ENCODE measurements at regions not wholly inside any gene's neighbourhood (a gene's known extent, or its start where the extent isn't known, plus 50 kb on each side); places are given as distances from the start of the nearest gene placed in this dataset.

- H3K4me1 ChIP-seq (ENCODE audit: control insufficient read depth, extremely low read depth, insufficient read depth, low read length) = peaks cover 81% of the 10 kb centered on the region
Measured at GRCh38 chr12:46549527-46550265, 177.1 kb upstream of the SLC38A2 start.

GRCh38 chr12:46548605-46549071, 176.1 kb upstream of the SLC38A2 start:
- no peak overlapping the region for H2AFZ ChIP-seq (ENCODE audit: control insufficient read depth, low read length)
- no peaks in the 10 kb centered on the region for H3K79me2 ChIP-seq (ENCODE audit: control insufficient read depth, insufficient read depth, low read length)
- H3K4me3 ChIP-seq (ENCODE audit: control insufficient read depth in 2 of 3, extremely low read depth in 1 of 3, insufficient read depth in 2 of 3, low read depth in 1 of 3, low read length in 3 of 3) = peak overlapping the region in 1 of 3 experiments; percentile 16
- peaks cover 72% of the 10 kb centered on the region for H3K4me1 ChIP-seq (ENCODE audit: control insufficient read depth, extremely low read depth, insufficient read depth, low read length)
- H3K27me3 ChIP-seq (ENCODE audit: control insufficient read depth, extremely low read depth, insufficient read depth, low read length) = no peaks in the 10 kb centered on the region
- H3K9ac ChIP-seq (ENCODE audit: control insufficient read depth, extremely low read depth, insufficient read depth, low read length) = peak overlapping the region; percentile 80
- H3K9me1 ChIP-seq (ENCODE audit: control insufficient read depth, extremely low read depth, insufficient read depth, low read length) = no peaks in the 10 kb centered on the region
- no peaks in the 10 kb centered on the region for H3K9me3 ChIP-seq (ENCODE audit: control insufficient read depth, low read depth, low read length)
- no peaks in the 10 kb centered on the region for H3K36me3 ChIP-seq (ENCODE audit: control insufficient read depth in 2 of 2, extremely low read depth in 1 of 2, insufficient read depth in 2 of 2, low read length in 2 of 2)
- peak overlapping the region; percentile 99 for H3K27ac ChIP-seq (ENCODE audit: control insufficient read depth, insufficient read depth, low read length)
- DNase-seq (ENCODE audit: low read depth, low spot score) = no peak
- H3K4me2 ChIP-seq (ENCODE audit: control insufficient read depth, extremely low read depth, insufficient read depth, low read depth, low read length) = peak overlapping the region; percentile 55
- H4K20me1 ChIP-seq (ENCODE audit: control insufficient read depth, extremely low read depth, insufficient read depth, low read length) = no peaks in the 10 kb centered on the region
- no peak for FAIRE-seq
- dilution Hi-C loops (cut with MboI; ENCODE audit: extremely low pct_ligation_motif_present, low sequenced_read_pairs) = no loop called here
- TF ChIP-seq CTCF (optimal IDR thresholded peaks at IDR 0.05 in 1 of 3, IDR thresholded peaks at IDR 0.05 in 1 of 3, conservative IDR thresholded peaks at IDR 0.05 in 1 of 3; ENCODE audit: extremely low read depth in 1 of 3, insufficient read depth in 2 of 3, low read length in 3 of 3) (no peak), EZH2 (IDR thresholded peaks at IDR 0.05; ENCODE audit: low read length) (no peak)

More at GRCh38 chr12:46549527-46550265, 177.1 kb upstream of the SLC38A2 start:
- Histone ChIP-seq H3K9me3 (ENCODE audit: control insufficient read depth, low read depth, low read length) (no peaks in the 10 kb centered on the region), H3K27ac (ENCODE audit: control insufficient read depth, insufficient read depth, low read length) (peak overlapping the region; percentile 99), H3K36me3 (ENCODE audit: control insufficient read depth in 2 of 2, extremely low read depth in 1 of 2, insufficient read depth in 2 of 2, low read length in 2 of 2) (peaks cover 0 to 1% of the 10 kb centered on the region in 2 experiments), H3K9me1 (ENCODE audit: control insufficient read depth, extremely low read depth, insufficient read depth, low read length) (no peaks in the 10 kb centered on the region), H3K79me2 (ENCODE audit: control insufficient read depth, insufficient read depth, low read length) (no peaks in the 10 kb centered on the region), H3K4me3 (ENCODE audit: control insufficient read depth in 2 of 3, extremely low read depth in 1 of 3, insufficient read depth in 2 of 3, low read depth in 1 of 3, low read length in 3 of 3) (no peak overlapping the region), H2AFZ (ENCODE audit: control insufficient read depth, low read length) (peak overlapping the region; percentile 28), H3K27me3 (ENCODE audit: control insufficient read depth, extremely low read depth, insufficient read depth, low read length) (no peaks in the 10 kb centered on the region), H3K9ac (ENCODE audit: control insufficient read depth, extremely low read depth, insufficient read depth, low read length) (peak overlapping the region; percentile 80), H4K20me1 (ENCODE audit: control insufficient read depth, extremely low read depth, insufficient read depth, low read length) (no peaks in the 10 kb centered on the region), H3K4me2 (ENCODE audit: control insufficient read depth, extremely low read depth, insufficient read depth, low read depth, low read length) (peak overlapping the region; percentile 61)
- TF ChIP-seq EZH2 (IDR thresholded peaks at IDR 0.05; ENCODE audit: low read length) (no peak), CTCF (optimal IDR thresholded peaks at IDR 0.05 in 1 of 3, IDR thresholded peaks at IDR 0.05 in 1 of 3, conservative IDR thresholded peaks at IDR 0.05 in 1 of 3; ENCODE audit: extremely low read depth in 1 of 3, insufficient read depth in 2 of 3, low read length in 3 of 3) (no peak)
- dilution Hi-C loops (cut with MboI; ENCODE audit: extremely low pct_ligation_motif_present, low sequenced_read_pairs) = no loop called here
- no peak for DNase-seq (ENCODE audit: low read depth, low spot score)
- peak; percentile 93 for FAIRE-seq

All from keratinocyte (primary cell).